MCF 10A (cell line): ENCODE measurements at regions not wholly inside any gene's neighbourhood (a gene's known extent, or its start where the extent isn't known, plus 50 kb on each side); places are given as distances from the start of the nearest gene placed in this dataset.

Source experiments
- BruUV-seq: library from RNA; stranded (reverse); fragments of 400-500 nt; replicated peaks from 2 replicates; lab custom pipeline; 2021; lab: Mats Ljungman, UMichigan
- CTCF ChIA-PET: fragments of 300-600 bp; sonication (Branson Sonifier 250); formaldehyde crosslinking; extraction: SDS; loops from one replicate; lab custom pipeline; 2021; ENCODE audit warnings: antibody characterized with exemption, inconsistent platforms; lab: Yijun Ruan, JAX
- POLR2A ChIA-PET: fragments of 300-600, 350-650 bp; sonication (Branson Sonifier 250); formaldehyde crosslinking; extraction: SDS; loops from one replicate; lab custom pipeline; 2020; ENCODE audit warnings: antibody characterized with exemption, inconsistent platforms; lab: Yijun Ruan, JAX
- DNase-seq: peaks from one replicate; pipeline ENCODE4 v3.0.0-alpha.2; 2018; ENCODE audit not compliant: unreplicated experiment
- H3K27ac Mint-ChIP-seq: one replicate; pipeline ENCODE4 v1.8.0; 2022; ENCODE audit warnings: mild to moderate bottlenecking, low read depth, mixed read lengths; ENCODE audit not compliant: unreplicated experiment
- H3K27me3 Mint-ChIP-seq: one replicate; pipeline ENCODE4 v1.8.0; 2022; ENCODE audit warnings: mixed read lengths; ENCODE audit not compliant: insufficient read depth, unreplicated experiment
- H3K36me3 Mint-ChIP-seq: one replicate; pipeline ENCODE4 v1.8.0; 2022; ENCODE audit warnings: mild to moderate bottlenecking, moderate library complexity, mixed read lengths; ENCODE audit not compliant: insufficient read depth, unreplicated experiment
- H3K4me1 Mint-ChIP-seq: one replicate; pipeline ENCODE4 v1.8.0; 2022; ENCODE audit warnings: mixed read lengths; ENCODE audit not compliant: insufficient read depth, unreplicated experiment
- H3K4me3 Mint-ChIP-seq: one replicate; pipeline ENCODE4 v1.8.0; 2022; ENCODE audit warnings: mild to moderate bottlenecking, moderate library complexity, mixed read lengths; ENCODE audit not compliant: unreplicated experiment
- H3K9me3 Mint-ChIP-seq: one replicate; pipeline ENCODE4 v1.8.0; 2022; ENCODE audit warnings: mixed read lengths; ENCODE audit not compliant: unreplicated experiment
- intact Hi-C: fragments of 100-400 bp; cut with micrococcal nuclease; formaldehyde crosslinking; loops from 2 replicates; pipeline ENCODE4 v1.14.1; 2022
- TF ChIP-seq, protein P1 (sequence below): fragments of 200-600 bp; IDR thresholded peaks from one replicate; pipeline ENCODE4 v1.8.0; 2022; ENCODE audit warnings: antibody characterized with exemption, mild to moderate bottlenecking; ENCODE audit not compliant: unreplicated experiment

- TF ChIP-seq, protein P1, sequence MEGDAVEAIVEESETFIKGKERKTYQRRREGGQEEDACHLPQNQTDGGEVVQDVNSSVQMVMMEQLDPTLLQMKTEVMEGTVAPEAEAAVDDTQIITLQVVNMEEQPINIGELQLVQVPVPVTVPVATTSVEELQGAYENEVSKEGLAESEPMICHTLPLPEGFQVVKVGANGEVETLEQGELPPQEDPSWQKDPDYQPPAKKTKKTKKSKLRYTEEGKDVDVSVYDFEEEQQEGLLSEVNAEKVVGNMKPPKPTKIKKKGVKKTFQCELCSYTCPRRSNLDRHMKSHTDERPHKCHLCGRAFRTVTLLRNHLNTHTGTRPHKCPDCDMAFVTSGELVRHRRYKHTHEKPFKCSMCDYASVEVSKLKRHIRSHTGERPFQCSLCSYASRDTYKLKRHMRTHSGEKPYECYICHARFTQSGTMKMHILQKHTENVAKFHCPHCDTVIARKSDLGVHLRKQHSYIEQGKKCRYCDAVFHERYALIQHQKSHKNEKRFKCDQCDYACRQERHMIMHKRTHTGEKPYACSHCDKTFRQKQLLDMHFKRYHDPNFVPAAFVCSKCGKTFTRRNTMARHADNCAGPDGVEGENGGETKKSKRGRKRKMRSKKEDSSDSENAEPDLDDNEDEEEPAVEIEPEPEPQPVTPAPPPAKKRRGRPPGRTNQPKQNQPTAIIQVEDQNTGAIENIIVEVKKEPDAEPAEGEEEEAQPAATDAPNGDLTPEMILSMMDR: no peak
- no peak for DNase-seq
- H3K36me3 Mint-ChIP-seq: no peaks in the 10 kb centered on the region
- no peak overlapping the region for H3K27ac Mint-ChIP-seq
- H3K4me1 Mint-ChIP-seq: no peaks in the 10 kb centered on the region
- no peaks in the 10 kb centered on the region for H3K9me3 Mint-ChIP-seq
- CTCF ChIA-PET: interaction anchor here (0.5 to 1.0 kb wide), 2 partner anchors 26 to 490 kb away, joined by 3 read pairs; no protein-coding TSS in a partner anchor
- no TSS peak for BruUV-seq
- no peak overlapping the region for H3K4me3 Mint-ChIP-seq
- intact Hi-C loops: no loop called here
- POLR2A ChIA-PET: no interaction called here
- no peaks in the 10 kb centered on the region for H3K27me3 Mint-ChIP-seq
Observed at GRCh38 chr2:59871830-59872229, 681.6 kb downstream of the BCL11A start.

DNA sequence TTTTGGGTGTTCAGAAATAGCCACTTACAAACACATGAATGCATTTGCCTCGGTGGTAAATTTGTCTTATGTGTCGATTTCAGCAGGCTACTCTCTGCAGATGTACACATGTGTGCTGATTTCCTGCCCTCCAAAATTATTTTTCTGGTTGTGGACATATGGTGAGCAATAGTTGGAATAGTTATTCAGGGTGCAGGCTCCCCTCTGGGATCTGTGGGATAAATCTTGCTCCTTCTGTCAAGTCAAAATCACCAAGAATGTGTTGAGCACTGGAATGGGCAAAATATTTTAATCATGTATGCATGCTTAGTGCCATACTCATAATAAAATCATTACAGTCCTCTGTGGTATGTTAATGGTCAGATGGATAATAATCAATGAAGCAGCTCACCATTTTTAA, 684.5 kb downstream of the BCL11A start:
- Mint-ChIP-seq H3K9me3 (no peaks in the 10 kb centered on the region), H3K27ac (no peak overlapping the region), H3K4me3 (no peak overlapping the region), H3K4me1 (no peaks in the 10 kb centered on the region), H3K36me3 (no peaks in the 10 kb centered on the region), H3K27me3 (no peaks in the 10 kb centered on the region)
- no peak for DNase-seq
- CTCF ChIA-PET: no interaction called here
- intact Hi-C loops: no loop called here
- TF ChIP-seq, protein P1: no peak
- POLR2A ChIA-PET: no interaction called here
- no TSS peak for BruUV-seq

- TF ChIP-seq, protein P1: no peak
- H3K4me3 Mint-ChIP-seq: no peak overlapping the region
- no peak for DNase-seq
- H3K27ac Mint-ChIP-seq: no peak overlapping the region
- BruUV-seq: no TSS peak
- CTCF ChIA-PET: interaction anchor here (0.7 kb wide), 1 partner anchor 584 kb away, joined by 3 read pairs; no protein-coding TSS in a partner anchor
- no peaks in the 10 kb centered on the region for H3K4me1 Mint-ChIP-seq
- peaks cover 8% of the 10 kb centered on the region for H3K9me3 Mint-ChIP-seq
- POLR2A ChIA-PET: interaction anchor here (0.7 kb wide), 1 partner anchor 211 kb away, joined by 3 read pairs; no protein-coding TSS in a partner anchor
- intact Hi-C loops: no loop called here
- H3K36me3 Mint-ChIP-seq: no peaks in the 10 kb centered on the region
- no peaks in the 10 kb centered on the region for H3K27me3 Mint-ChIP-seq
Observed at GRCh38 chr2:59866436-59866835, 687.0 kb downstream of the BCL11A start.

GRCh38 chr2:59858540-59858939, 694.9 kb downstream of the BCL11A start:
- no peak overlapping the region for H3K4me3 Mint-ChIP-seq
- no peak overlapping the region for H3K27ac Mint-ChIP-seq
- TF ChIP-seq, protein P1: no peak
- ChIA-PET CTCF (interaction anchor here (0.6 to 0.7 kb wide), 2 partner anchors 11 to 962 kb away, joined by 3 read pairs; no protein-coding TSS in a partner anchor), POLR2A (interaction anchor here (0.7 kb wide), 1 partner anchor 184 kb away, joined by 4 read pairs; no protein-coding TSS in a partner anchor)
- intact Hi-C loops: no loop called here
- no peaks in the 10 kb centered on the region for H3K4me1 Mint-ChIP-seq
- H3K36me3 Mint-ChIP-seq: no peaks in the 10 kb centered on the region
- no peak for DNase-seq
- H3K9me3 Mint-ChIP-seq: peaks cover 15% of the 10 kb centered on the region
- BruUV-seq: no TSS peak
- H3K27me3 Mint-ChIP-seq: no peaks in the 10 kb centered on the region
